CD14-positive monocyte (primary cell): ENCODE measurements at regions not wholly inside any gene's neighbourhood (a gene's known extent, or its start where the extent isn't known, plus 50 kb on each side); places are given as distances from the start of the nearest gene placed in this dataset.

ENCODE experiments used
- DNase-seq, 3 donors: peaks; one replicate each; pipeline ENCODE4 v3.0.0-alpha.2; 2011 to 2022
- H2AFZ ChIP-seq: 2 replicates; pipeline ENCODE4 v1.6.0; 2012; ENCODE audit warnings: mild to moderate bottlenecking, low read depth, low read length, inconsistent platforms; ENCODE audit not compliant: insufficient read depth, poor library complexity, severe bottlenecking
- H3K27ac ChIP-seq, 2 donors: 1 replicate in 1 of 2; 2 replicates in 1 of 2; pipeline ENCODE4 v1.5.1; 2012 to 2013; ENCODE audit warnings: low read length in 2 of 2, control low read depth in 1 of 2, inconsistent platforms in 1 of 2, low read depth in 1 of 2, mild to moderate bottlenecking in 1 of 2
- H3K27me3 ChIP-seq, 2 donors: one replicate each; pipeline versions ENCODE4 v1.6.0 to v1.6.1; 2011 to 2013; ENCODE audit warnings: low read length in 2 of 2; ENCODE audit not compliant: control insufficient read depth in 2 of 2, insufficient read depth in 2 of 2
- H3K36me3 ChIP-seq, 2 donors: replicated peaks in 1 of 2; 1 replicate in 1 of 2; 2 replicates in 1 of 2; pipeline versions ENCODE4 v1.5.1 to v1.6.1; 2012 to 2013; ENCODE audit warnings: low read length in 2 of 2, control low read depth in 1 of 2, inconsistent platforms in 1 of 2, mild to moderate bottlenecking in 1 of 2; ENCODE audit not compliant: insufficient read depth in 2 of 2, control insufficient read depth in 1 of 2
- H3K4me1 ChIP-seq, 2 donors: 1 replicate in 1 of 2; 2 replicates in 1 of 2; pipeline versions ENCODE4 v1.5.1 to v1.6.1; 2012 to 2013; ENCODE audit warnings: low read length in 2 of 2, control low read depth in 1 of 2, inconsistent platforms in 1 of 2, mild to moderate bottlenecking in 1 of 2, moderate library complexity in 1 of 2; ENCODE audit not compliant: insufficient read depth in 2 of 2, control insufficient read depth in 1 of 2
- H3K4me2 ChIP-seq: replicated peaks from 2 replicates; pipeline ENCODE3; 2012; ENCODE audit warnings: low read length, moderate library complexity, mild to moderate bottlenecking; ENCODE audit not compliant: poor library complexity, severe bottlenecking; ENCODE audit errors: extremely low read depth
- H3K4me3 ChIP-seq, 3 experiments: fragments of 200-600 bp in 1 of 3; sonication (generic) in 1 of 3; replicated peaks in 1 of 3; 1 replicate in 2 of 3; 2 replicates in 1 of 3; pipeline ENCODE4 v1.5.1; 2011 to 2013; ENCODE audit warnings: low read length in 3 of 3, mild to moderate bottlenecking in 3 of 3, control low read depth in 2 of 3, low read depth in 2 of 3, inconsistent platforms in 1 of 3, moderate library complexity in 1 of 3
- H3K79me2 ChIP-seq: 2 replicates; pipeline ENCODE4 v1.6.0; 2012; ENCODE audit warnings: mild to moderate bottlenecking, control low read depth, inconsistent platforms, low read length, moderate library complexity; ENCODE audit not compliant: insufficient read depth
- H3K9ac ChIP-seq: 2 replicates; pipeline ENCODE4 v1.6.0; 2017; ENCODE audit warnings: low read length, mild to moderate bottlenecking; ENCODE audit not compliant: insufficient read depth, poor library complexity, severe bottlenecking
- H3K9me3 ChIP-seq, 2 donors: replicated peaks in 1 of 2; 1 replicate in 1 of 2; 2 replicates in 1 of 2; pipeline versions ENCODE4 v1.5.1 to v1.6.1; 2012 to 2013; ENCODE audit warnings: low read length in 2 of 2, control low read depth in 1 of 2; ENCODE audit not compliant: control insufficient read depth in 1 of 2, insufficient read depth in 1 of 2
- H4K20me1 ChIP-seq: 2 replicates; pipeline ENCODE4 v1.6.0; 2012; ENCODE audit warnings: mild to moderate bottlenecking, low read length, control low read depth, moderate library complexity; ENCODE audit not compliant: insufficient read depth
- H3K27ac Mint-ChIP-seq, 7 donors: one replicate each; pipeline ENCODE4 v1.8.0; 2020; ENCODE audit warnings: mild to moderate bottlenecking in 7 of 7, mixed read lengths in 7 of 7, moderate library complexity in 6 of 7, inconsistent platforms in 2 of 7
- H3K27me3 Mint-ChIP-seq, 3 donors: one replicate each; pipeline ENCODE4 v1.8.0; 2021 to 2022; ENCODE audit warnings: low read depth in 3 of 3, mild to moderate bottlenecking in 3 of 3, mixed read lengths in 3 of 3, moderate library complexity in 3 of 3, inconsistent platforms in 1 of 3
- H3K36me3 Mint-ChIP-seq, 2 donors: one replicate each; pipeline ENCODE4 v1.8.0; 2020; ENCODE audit warnings: mixed read lengths in 2 of 2, inconsistent platforms in 1 of 2, mild to moderate bottlenecking in 1 of 2
- H3K4me1 Mint-ChIP-seq: one replicate; pipeline ENCODE4 v1.8.0; 2020; ENCODE audit warnings: mild to moderate bottlenecking, mixed read lengths
- H3K4me3 Mint-ChIP-seq, 2 donors: one replicate each; pipeline ENCODE4 v1.8.0; 2020; ENCODE audit warnings: mild to moderate bottlenecking in 2 of 2, mixed read lengths in 2 of 2, moderate library complexity in 1 of 2
- H3K9me3 Mint-ChIP-seq, 7 donors: one replicate each; pipeline ENCODE4 v1.8.0; 2020 to 2022; ENCODE audit warnings: mixed read lengths in 7 of 7, mild to moderate bottlenecking in 6 of 7, moderate library complexity in 6 of 7, inconsistent platforms in 2 of 7
- CTCF ChIP-seq: fragments of 200-600 bp; IDR thresholded peaks from one replicate; pipeline ENCODE4 v1.8.0; 2022; ENCODE audit warnings: antibody characterized with exemption, mild to moderate bottlenecking
- WGBS: methylation state at CpG from one replicate; pipeline ENCODE4 v1.1.5; 2013; ENCODE audit warnings: missing lambda C conversion rate; ENCODE audit not compliant: insufficient coverage; 5-methylcytosine and 5-hydroxymethylcytosine counted together
- intact Hi-C, 2 donors: fragments of 100-400 bp; cut with micrococcal nuclease; formaldehyde crosslinking; loops; one replicate each; pipeline versions ENCODE4 v1.15.0 to v1.15.1; 2023

- no peaks in the 10 kb centered on the region for H3K27me3 ChIP-seq
- Mint-ChIP-seq H3K4me1 (no peaks in the 10 kb centered on the region), H3K4me3 (no peak overlapping the region), H3K27ac (no peak overlapping the region), H3K36me3 (no peaks in the 10 kb centered on the region), H3K27me3 (no peaks in the 10 kb centered on the region), H3K9me3 (peaks cover 0 to 4% (median 1%) of the 10 kb centered on the region in 7 donors)
- H4K20me1 ChIP-seq = no peaks in the 10 kb centered on the region
- H3K9me3 ChIP-seq = peaks cover 13 to 14% of the 10 kb centered on the region in 2 donors
- no peak overlapping the region for H3K4me2 ChIP-seq
- H3K79me2 ChIP-seq = no peaks in the 10 kb centered on the region
- H3K4me3 ChIP-seq = no peak overlapping the region
- no peaks in the 10 kb centered on the region for H3K36me3 ChIP-seq
- no peak overlapping the region for H3K27ac ChIP-seq
- no peak for TF ChIP-seq CTCF
- H3K4me1 ChIP-seq = no peaks in the 10 kb centered on the region
- intact Hi-C loops = no loop called here
- no peak for DNase-seq
- no peak overlapping the region for H2AFZ ChIP-seq
- H3K9ac ChIP-seq = no peak overlapping the region
- WGBS = 100% methylated on average over 1 of the region's 1 CpG
Measured at GRCh38 chr3:81097889-81098288, 663.6 kb downstream of the GBE1 start.

GRCh38 chr3:81095956-81096355, 665.5 kb downstream of the GBE1 start:
- Mint-ChIP-seq H3K9me3 (peaks cover 0 to 6% (median 0%) of the 10 kb centered on the region in 7 donors), H3K4me3 (no peak overlapping the region), H3K36me3 (no peaks in the 10 kb centered on the region), H3K27me3 (no peaks in the 10 kb centered on the region), H3K4me1 (no peaks in the 10 kb centered on the region), H3K27ac (no peak overlapping the region)
- no peaks in the 10 kb centered on the region for H3K79me2 ChIP-seq
- H3K4me3 ChIP-seq = no peak overlapping the region
- H3K4me2 ChIP-seq = no peak overlapping the region
- no peaks in the 10 kb centered on the region for H3K36me3 ChIP-seq
- peaks cover 11 to 13% of the 10 kb centered on the region in 2 donors for H3K9me3 ChIP-seq
- H4K20me1 ChIP-seq = no peaks in the 10 kb centered on the region
- no peak overlapping the region for H2AFZ ChIP-seq
- H3K9ac ChIP-seq = no peak overlapping the region
- no peaks in the 10 kb centered on the region for H3K4me1 ChIP-seq
- no peak for TF ChIP-seq CTCF
- 86% methylated on average over 2 of the region's 5 CpGs for WGBS
- DNase-seq = no peak
- intact Hi-C loops = no loop called here
- H3K27ac ChIP-seq = no peak overlapping the region
- H3K27me3 ChIP-seq = no peaks in the 10 kb centered on the region
